ENCODE measurements at regions not wholly inside any gene's neighbourhood (a gene's known extent, or its start where the extent isn't known, plus 50 kb on each side); places are given as distances from the start of the nearest gene placed in this dataset.

GRCh38 chr16:79899316-79899715, 298.8 kb upstream of the MAF start:
- TF ChIP-seq POLR2A (IDR thresholded peaks at IDR 0.05) = no peak
- TF ChIP-seq CTCF (IDR thresholded peaks at IDR 0.05) = no peak

Data from Peyer's patch (tissue), 4 donors.